Astrocyte (in vitro differentiated cells and primary cell): ENCODE measurements at regions not wholly inside any gene's neighbourhood (a gene's known extent, or its start where the extent isn't known, plus 50 kb on each side); places are given as distances from the start of the nearest gene placed in this dataset.
"Not testable (repeated sequence)": the region's sequence is repeated elsewhere in the genome, so short reads cannot be mapped to it uniquely, and the experiment has no call there.

ENCODE experiments used
- EZH2 ChIP-seq: IDR thresholded peaks from 2 replicates; pipeline ENCODE4 v1.6.1; 2012; ENCODE audit warnings: mild to moderate bottlenecking, low read length, inconsistent platforms; ENCODE audit not compliant: insufficient read depth
- TF ChIP-seq, protein P1 (sequence below): IDR thresholded peaks from 2 replicates; pipeline ENCODE4 v1.5.1; 2011; ENCODE audit warnings: low read depth, mild to moderate bottlenecking, inconsistent platforms, low read length, moderate library complexity; ENCODE audit not compliant: insufficient read depth

DNA sequence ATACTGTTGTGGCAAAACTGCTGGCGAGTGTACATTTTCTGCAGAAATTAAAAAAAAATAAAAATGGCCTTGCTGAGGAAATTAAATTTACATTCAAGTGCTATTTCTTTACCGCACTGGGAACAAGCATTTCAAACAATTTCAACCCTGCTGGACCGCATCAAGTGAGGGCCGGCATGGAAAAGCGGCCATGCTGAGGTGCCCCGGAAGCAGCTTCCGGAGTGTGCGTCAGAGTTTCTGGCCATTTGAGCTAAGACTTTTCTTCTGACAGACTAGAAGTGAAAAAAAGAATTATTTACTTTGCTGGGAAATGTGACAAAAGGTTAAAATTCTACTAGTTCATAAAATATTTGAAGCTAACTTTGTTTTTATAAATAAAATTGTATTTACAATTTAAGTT, 337.0 kb downstream of the CACNA1B start:
- TF ChIP-seq, protein P1, sequence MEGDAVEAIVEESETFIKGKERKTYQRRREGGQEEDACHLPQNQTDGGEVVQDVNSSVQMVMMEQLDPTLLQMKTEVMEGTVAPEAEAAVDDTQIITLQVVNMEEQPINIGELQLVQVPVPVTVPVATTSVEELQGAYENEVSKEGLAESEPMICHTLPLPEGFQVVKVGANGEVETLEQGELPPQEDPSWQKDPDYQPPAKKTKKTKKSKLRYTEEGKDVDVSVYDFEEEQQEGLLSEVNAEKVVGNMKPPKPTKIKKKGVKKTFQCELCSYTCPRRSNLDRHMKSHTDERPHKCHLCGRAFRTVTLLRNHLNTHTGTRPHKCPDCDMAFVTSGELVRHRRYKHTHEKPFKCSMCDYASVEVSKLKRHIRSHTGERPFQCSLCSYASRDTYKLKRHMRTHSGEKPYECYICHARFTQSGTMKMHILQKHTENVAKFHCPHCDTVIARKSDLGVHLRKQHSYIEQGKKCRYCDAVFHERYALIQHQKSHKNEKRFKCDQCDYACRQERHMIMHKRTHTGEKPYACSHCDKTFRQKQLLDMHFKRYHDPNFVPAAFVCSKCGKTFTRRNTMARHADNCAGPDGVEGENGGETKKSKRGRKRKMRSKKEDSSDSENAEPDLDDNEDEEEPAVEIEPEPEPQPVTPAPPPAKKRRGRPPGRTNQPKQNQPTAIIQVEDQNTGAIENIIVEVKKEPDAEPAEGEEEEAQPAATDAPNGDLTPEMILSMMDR, result not testable (repeated sequence)
- not testable (repeated sequence) for TF ChIP-seq EZH2
